HCT116 (cell line): ENCODE measurements at regions not wholly inside any gene's neighbourhood (a gene's known extent, or its start where the extent isn't known, plus 50 kb on each side); places are given as distances from the start of the nearest gene placed in this dataset.

Experiments
- ATAC-seq: fragments of 200-7000 bp; cut with Tn5 transposase; 2 replicates; pipeline ENCODE4 v1.9.1; 2020; ENCODE audit warnings: mild to moderate bottlenecking, moderate library complexity
- BruUV-seq: library from RNA; stranded (reverse); fragments of 400-500 nt; replicated peaks from 2 replicates; lab custom pipeline; 2021; lab: Mats Ljungman, UMichigan
- CTCF ChIA-PET: fragments of 300-600 bp; sonication (Branson Sonifier 250); formaldehyde crosslinking; loops from one replicate; lab custom pipeline; 2021; ENCODE audit warnings: antibody characterized with exemption; lab: Charles Lee
- POLR2A ChIA-PET: fragments of 300-600, 350-600 bp; sonication (Branson Sonifier 250); formaldehyde crosslinking; loops from one replicate; lab custom pipeline; 2021; ENCODE audit warnings: antibody characterized with exemption; lab: Charles Lee
- RAD21 ChIA-PET, 2 experiments: fragments of 300-600 bp; sonication (Branson Sonifier 250); formaldehyde crosslinking; loops; one replicate each; lab custom pipeline; 2023; ENCODE audit warnings: low total read pairs in 2 of 2; ENCODE audit not compliant: uncharacterized antibody in 2 of 2, unreplicated experiment in 2 of 2, low non-redundant PET in 1 of 2; lab: Charles Lee
- DNase-seq: peaks from one replicate; pipeline ENCODE4 v3.0.0-alpha.2; 2010; ENCODE audit warnings: low read depth, low spot score
- H2AFZ ChIP-seq: fragments of 200-600 bp; shearing (Covaris generic), sonication (generic); 2 replicates; pipeline ENCODE4 v1.6.1; 2017; ENCODE audit warnings: low read depth, mixed run types, mixed read lengths, antibody characterized with exemption, low read length; ENCODE audit not compliant: poor library complexity, severe bottlenecking
- H3K27ac ChIP-seq: 2 replicates; pipeline ENCODE4 v1.5.1; 2012; ENCODE audit warnings: low read depth, low read length
- H3K27me3 ChIP-seq: fragments of 200-600 bp; sonication (generic); 2 replicates; pipeline ENCODE4 v1.6.1; 2016; ENCODE audit warnings: mixed run types, low read length, mixed read lengths; ENCODE audit not compliant: insufficient read depth
- H3K36me3 ChIP-seq, 2 experiments: fragments of 200-500 bp in 1 of 2; fragments of 200-600 bp in 1 of 2; sonication (Bioruptor generic) in 1 of 2; sonication (generic) in 1 of 2; 2 replicates each; pipeline versions ENCODE4 v1.5.1 to v1.6.1; 2014 to 2016; ENCODE audit warnings: low read length in 2 of 2, inconsistent platforms in 1 of 2, mixed read lengths in 1 of 2, mixed run types in 1 of 2; ENCODE audit not compliant: insufficient read depth in 2 of 2, control insufficient read depth in 1 of 2
- H3K4me1 ChIP-seq, 2 experiments: fragments of 200-600 bp in 1 of 2; sonication (generic) in 1 of 2; 2 replicates each; pipeline versions ENCODE4 v1.5.1 to v1.6.1; 2012 to 2017; ENCODE audit warnings: low read length in 2 of 2, inconsistent platforms in 1 of 2, mild to moderate bottlenecking in 1 of 2, mixed read lengths in 1 of 2, mixed run types in 1 of 2, moderate library complexity in 1 of 2; ENCODE audit not compliant: insufficient read depth in 2 of 2, control insufficient read depth in 1 of 2
- H3K4me2 ChIP-seq: fragments of 200-600 bp; sonication (generic); 2 replicates; pipeline ENCODE4 v1.6.1; 2017; ENCODE audit warnings: mixed run types, low read length, mixed read lengths
- H3K4me3 ChIP-seq, 2 experiments: fragments of 200-600 bp in 1 of 2; sonication (generic) in 1 of 2; replicated peaks in 1 of 2; 2 replicates each; pipeline ENCODE4 v1.5.1; 2011 to 2016; ENCODE audit warnings: low read length in 2 of 2, control low read depth in 1 of 2, low read depth in 1 of 2, mild to moderate bottlenecking in 1 of 2, mixed read lengths in 1 of 2, mixed run types in 1 of 2
- H3K79me2 ChIP-seq: fragments of 200-600 bp; sonication (generic); 2 replicates; pipeline ENCODE4 v1.6.1; 2017; ENCODE audit warnings: mild to moderate bottlenecking, mixed run types, low read length, moderate library complexity, mixed read lengths; ENCODE audit not compliant: insufficient read depth
- H3K9ac ChIP-seq: fragments of 200-600 bp; sonication (generic); 2 replicates; pipeline ENCODE4 v1.6.1; 2016; ENCODE audit warnings: low read length, mixed read lengths
- H3K9me2 ChIP-seq: fragments of 200-600 bp; sonication (generic), shearing (Covaris generic); 2 replicates; pipeline ENCODE4 v1.6.1; 2017; ENCODE audit warnings: mixed run types, mild to moderate bottlenecking, moderate library complexity; ENCODE audit not compliant: insufficient read depth
- H3K9me3 ChIP-seq, 2 experiments: fragments of 200-500 bp in 1 of 2; fragments of 200-600 bp in 1 of 2; sonication (Bioruptor generic) in 1 of 2; sonication (generic) in 1 of 2; 2 replicates each; pipeline ENCODE4 v1.6.1; 2014 to 2017; ENCODE audit warnings: low read length in 2 of 2, mixed read lengths in 2 of 2, inconsistent platforms in 1 of 2, low read depth in 1 of 2, mild to moderate bottlenecking in 1 of 2, mixed run types in 1 of 2, moderate library complexity in 1 of 2; ENCODE audit not compliant: control insufficient read depth in 1 of 2, insufficient read depth in 1 of 2
- H4K20me1 ChIP-seq: fragments of 200-600 bp; sonication (generic), shearing (Covaris generic); 2 replicates; pipeline ENCODE4 v1.6.1; 2017; ENCODE audit warnings: mixed run types, mild to moderate bottlenecking, moderate library complexity; ENCODE audit not compliant: insufficient read depth
- CBX3 ChIP-seq: IDR thresholded peaks from 2 replicates; pipeline ENCODE4 v1.6.1; 2012; ENCODE audit warnings: low read depth
- CEBPB ChIP-seq: IDR thresholded peaks from 2 replicates; pipeline ENCODE4 v1.6.1; 2012; ENCODE audit warnings: low read depth
- CTCF ChIP-seq, 3 experiments: fragments of 200-600 bp in 1 of 3; sonication (generic) in 1 of 3; IDR thresholded peaks in 2 of 3; conservative IDR thresholded peaks in 1 of 3; 2 replicates each; pipeline ENCODE4 v1.5.1; 2012 to 2017; ENCODE audit warnings: low read depth in 2 of 3, low read length in 2 of 3, antibody characterized with exemption in 1 of 3, borderline replicate concordance in 1 of 3, control low read depth in 1 of 3, mild to moderate bottlenecking in 1 of 3, mixed read lengths in 1 of 3, mixed run types in 1 of 3, moderate library complexity in 1 of 3; ENCODE audit not compliant: insufficient read depth in 1 of 3
- EGR1 ChIP-seq: IDR thresholded peaks from 2 replicates; pipeline ENCODE4 v1.6.1; 2012; ENCODE audit warnings: low read depth
- EZH2 ChIP-seq: fragments of 200-600 bp; sonication (generic); IDR thresholded peaks from 2 replicates; pipeline ENCODE4 v1.6.1; 2017; ENCODE audit warnings: antibody characterized with exemption, mixed run types
- JUND ChIP-seq: IDR thresholded peaks from 2 replicates; pipeline ENCODE4 v1.6.1; 2012
- MAX ChIP-seq: IDR thresholded peaks from 2 replicates; pipeline ENCODE4 v1.6.1; 2012
- POLR2A ChIP-seq: IDR thresholded peaks from 2 replicates; pipeline ENCODE4 v1.7.0; 2011; ENCODE audit warnings: borderline replicate concordance; ENCODE audit not compliant: insufficient read depth, insufficient read length; ENCODE audit errors: extremely low read depth
- RAD21 ChIP-seq: IDR thresholded peaks from 2 replicates; pipeline ENCODE4 v1.6.1; 2012; ENCODE audit warnings: low read depth, mild to moderate bottlenecking
- SP1 ChIP-seq: IDR thresholded peaks from 2 replicates; pipeline ENCODE4 v1.6.1; 2012; ENCODE audit warnings: low read depth
- TCF7L2 ChIP-seq: IDR thresholded peaks from 2 replicates; pipeline ENCODE4 v1.7.0; 2011; ENCODE audit warnings: borderline replicate concordance, inconsistent platforms; ENCODE audit not compliant: insufficient read depth, insufficient read length; ENCODE audit errors: extremely low read depth
- YY1 ChIP-seq: IDR thresholded peaks from 2 replicates; pipeline ENCODE4 v1.6.1; 2011; ENCODE audit warnings: low read length, low read depth, moderate library complexity, mild to moderate bottlenecking; ENCODE audit not compliant: insufficient replicate concordance; ENCODE audit errors: extremely low read depth
- ZFX ChIP-seq: fragments of 450-650 bp; IDR thresholded peaks from 2 replicates; pipeline ENCODE4 v1.6.1; 2017
- ZNF274 ChIP-seq: fragments of 200-500 bp; sonication (Bioruptor generic); IDR thresholded peaks from 2 replicates; pipeline ENCODE4 v1.6.1; 2014; ENCODE audit warnings: mild to moderate bottlenecking, low read depth, low read length, inconsistent platforms
- intact Hi-C: fragments of 100-400 bp; cut with micrococcal nuclease; formaldehyde crosslinking; loops from 2 replicates; pipeline ENCODE4 v1.10.0; 2022

GRCh38 chr4:89610236-89610635 is 226.7 kb downstream of the SNCA start:
- H3K9me2 ChIP-seq, result no peaks in the 10 kb centered on the region
- CTCF ChIA-PET, result interaction anchor here (0.6 to 0.7 kb wide), 2 partner anchors 31 to 173 kb away, joined by 3 to 4 read pairs; no protein-coding TSS in a partner anchor
- RAD21 ChIA-PET, result no interaction called here
- no peaks in the 10 kb centered on the region for H3K9me3 ChIP-seq
- intact Hi-C loops, result no loop called here
- TF ChIP-seq ZFX, result no peak
- TF ChIP-seq CEBPB, result no peak
- TF ChIP-seq CBX3, result no peak
- no peak for TF ChIP-seq JUND
- no peak for TF ChIP-seq RAD21
- no peak for TF ChIP-seq POLR2A
- TF ChIP-seq CTCF (IDR thresholded peaks at IDR 0.05 in 2 of 3, conservative IDR thresholded peaks at IDR 0.05 in 1 of 3; ENCODE audit: borderline replicate concordance in 1 of 3, insufficient read depth in 1 of 3, low read depth in 2 of 3, low read length in 2 of 3), result no peak
- no peak for TF ChIP-seq EZH2
- no peak for TF ChIP-seq MAX
- no peak for TF ChIP-seq ZNF274
- TF ChIP-seq EGR1, result no peak
- TF ChIP-seq SP1, result no peak
- no peak for TF ChIP-seq YY1
- TF ChIP-seq TCF7L2, result no peak
- POLR2A ChIA-PET, result no interaction called here
- ATAC-seq (no peak), DNase-seq (no peak)
- no peaks in the 10 kb centered on the region for H3K27me3 ChIP-seq
- H3K9ac ChIP-seq, result no peak overlapping the region
- H3K4me1 ChIP-seq, result no peaks in the 10 kb centered on the region
- no peak overlapping the region for H3K27ac ChIP-seq
- no peak overlapping the region for H3K4me2 ChIP-seq
- no peaks in the 10 kb centered on the region for H3K36me3 ChIP-seq
- no peak overlapping the region for H2AFZ ChIP-seq
- H3K79me2 ChIP-seq, result no peaks in the 10 kb centered on the region
- H3K4me3 ChIP-seq, result no peak overlapping the region
- no peaks in the 10 kb centered on the region for H4K20me1 ChIP-seq
- BruUV-seq, result no TSS peak
